NOMO-1 treated with DMSO at 0.1 percent for 48 hours (cell line): ENCODE measurements at regions not wholly inside any gene's neighbourhood (a gene's known extent, or its start where the extent isn't known, plus 50 kb on each side); places are given as distances from the start of the nearest gene placed in this dataset.
"Not testable (repeated sequence)": the region's sequence is repeated elsewhere in the genome, so short reads cannot be mapped to it uniquely, and the experiment has no call there.

Source experiments
- DNase-seq: peaks from one replicate; lab custom pipeline; 2025; ENCODE audit not compliant: unreplicated experiment; lab: John Stamatoyannopoulos, UW

DNA sequence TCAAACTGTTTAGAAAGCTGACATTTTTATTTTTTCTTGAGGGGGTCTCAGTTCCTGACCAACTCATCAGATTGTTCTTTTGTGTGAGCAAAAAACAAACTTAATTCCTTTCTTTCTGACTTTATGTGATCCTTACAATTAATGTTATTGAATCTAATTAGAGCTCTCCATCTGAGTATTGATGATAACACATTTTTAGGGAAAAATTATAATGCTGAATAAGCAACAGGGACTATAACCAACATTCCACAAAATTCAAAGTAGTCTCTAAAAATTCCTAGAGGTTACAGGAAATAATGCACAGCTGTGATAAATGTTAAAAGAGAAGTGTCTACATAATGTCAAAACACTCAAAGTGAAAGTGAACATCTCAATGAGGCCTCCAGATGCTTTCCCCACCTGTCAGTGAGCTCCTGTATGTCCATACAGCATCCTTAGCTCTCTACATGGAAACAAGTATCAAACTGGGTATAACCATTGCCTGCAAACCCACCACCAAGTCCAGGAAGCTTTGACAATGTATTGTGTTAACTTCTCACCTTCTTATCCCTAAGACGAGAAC, 786.0 kb upstream of the SLC39A10 start:
- no peak for DNase-seq

DNA sequence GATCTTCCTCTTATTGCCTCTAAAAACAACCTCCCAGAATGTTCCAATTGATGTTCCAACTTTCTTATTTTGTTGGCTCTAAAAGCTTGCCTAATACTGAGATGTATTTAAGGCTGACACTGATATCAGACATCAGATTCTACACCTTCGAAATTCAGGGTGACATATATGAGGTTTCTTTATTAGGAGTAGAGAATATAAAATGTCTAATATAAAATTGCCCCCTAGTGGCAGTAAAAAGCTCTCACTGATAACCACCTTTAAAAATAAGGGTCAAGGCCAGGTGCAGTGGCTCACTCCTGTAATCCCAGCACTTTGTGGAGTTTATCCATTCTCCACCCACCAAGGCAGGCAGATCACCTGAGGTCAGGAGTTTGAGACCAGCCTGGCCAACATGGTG, 789.7 kb upstream of the SLC39A10 start:
- peak; percentile 21 for DNase-seq

DNA sequence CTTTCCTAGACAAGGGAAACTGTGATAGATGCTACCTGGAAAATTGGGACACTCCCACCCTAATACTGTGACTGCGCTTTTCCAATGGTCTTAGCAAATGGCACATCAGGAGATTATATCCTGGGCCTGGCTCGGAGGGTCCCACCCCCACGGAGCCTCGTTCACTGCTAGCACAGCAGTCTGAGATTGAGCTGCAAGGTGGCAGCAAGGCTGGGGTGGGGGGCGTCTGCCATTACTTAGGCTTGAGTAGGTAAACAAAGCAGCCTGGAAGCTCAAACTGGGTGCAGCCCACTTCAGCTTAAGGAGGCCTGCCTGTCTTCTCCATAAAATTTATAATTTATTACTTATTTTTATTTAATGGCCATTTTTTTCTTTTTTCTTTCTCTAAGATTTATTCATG, 802.1 kb upstream of the SLC39A10 start:
- DNase-seq: no peak

DNA sequence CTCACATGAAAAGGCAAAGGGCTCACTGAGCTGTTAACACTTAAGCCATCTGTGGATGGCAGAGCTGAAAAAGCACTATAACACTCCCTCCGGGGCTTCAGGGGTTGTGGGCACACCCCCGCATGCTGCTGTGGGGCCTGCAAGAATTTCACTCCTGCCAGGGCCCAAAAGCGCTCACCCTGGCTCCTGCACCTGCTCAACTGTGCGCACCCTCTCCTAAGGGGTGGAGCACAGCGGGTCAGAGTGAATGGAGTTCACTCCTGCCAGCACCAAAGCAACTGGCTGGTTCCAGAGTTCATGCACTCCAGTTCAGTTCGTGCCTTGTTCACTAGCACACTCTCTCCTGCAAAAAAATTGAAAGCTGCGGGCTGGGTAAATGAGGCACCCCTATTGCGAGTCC, 814.2 kb upstream of the SLC39A10 start:
- no peak for DNase-seq

DNA sequence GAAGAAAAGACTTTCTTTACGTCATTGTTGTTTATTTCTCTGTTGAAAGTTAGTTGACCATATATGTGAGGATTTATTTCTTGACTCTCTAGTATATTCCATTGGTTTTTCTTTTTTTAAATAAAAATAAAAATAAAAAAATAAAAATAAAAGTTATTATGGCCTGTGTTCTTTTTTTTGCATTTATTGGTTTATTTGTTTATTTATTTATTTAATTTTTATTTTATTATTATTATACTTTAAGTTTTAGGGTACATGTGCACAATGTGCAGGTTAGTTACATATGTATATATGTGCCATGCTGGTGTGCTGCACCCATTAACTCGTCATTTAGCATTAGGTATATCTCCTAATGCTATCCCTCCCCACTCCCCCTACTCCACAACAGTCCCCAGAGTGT, 822.7 kb upstream of the SLC39A10 start:
- DNase-seq: not testable (repeated sequence)

DNA sequence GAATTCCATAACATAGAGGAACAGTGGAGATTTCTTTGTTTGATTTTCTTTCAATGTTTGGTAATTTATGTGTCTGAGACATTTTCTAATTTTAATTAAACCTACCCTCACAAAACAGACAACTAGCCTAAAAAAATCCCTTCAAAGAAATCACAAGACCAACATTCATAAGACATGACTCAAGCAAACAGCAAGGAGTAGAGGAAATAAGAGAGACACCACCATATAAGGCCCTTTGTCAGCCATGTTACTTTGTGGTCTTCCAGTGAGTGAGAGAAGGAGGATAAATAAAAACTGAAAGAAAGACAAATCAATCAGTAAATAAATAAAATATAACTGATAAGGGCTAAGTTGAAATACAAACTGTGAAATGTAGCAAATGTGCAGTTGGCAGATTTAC, 830.8 kb upstream of the SLC39A10 start:
- DNase-seq: no peak

DNA sequence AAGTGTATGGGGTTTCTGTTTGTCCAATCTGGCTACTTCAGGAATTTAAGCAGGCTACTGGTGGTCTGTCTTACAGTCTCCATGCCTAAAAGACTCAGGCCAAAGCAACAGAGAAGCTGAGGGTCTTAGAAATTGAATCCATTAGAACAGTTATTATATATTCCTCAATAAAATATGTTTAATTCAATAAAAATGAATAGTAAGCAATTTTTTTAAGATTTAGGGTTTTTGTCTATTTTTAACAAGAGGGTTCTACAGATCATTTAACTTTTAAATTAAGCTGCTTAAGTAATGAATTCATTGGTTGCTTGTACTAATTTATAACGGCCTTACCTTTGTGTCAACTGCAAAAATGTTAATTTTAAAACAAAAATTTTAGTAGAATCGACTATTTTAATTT, 832.6 kb upstream of the SLC39A10 start:
- DNase-seq: no peak

DNA sequence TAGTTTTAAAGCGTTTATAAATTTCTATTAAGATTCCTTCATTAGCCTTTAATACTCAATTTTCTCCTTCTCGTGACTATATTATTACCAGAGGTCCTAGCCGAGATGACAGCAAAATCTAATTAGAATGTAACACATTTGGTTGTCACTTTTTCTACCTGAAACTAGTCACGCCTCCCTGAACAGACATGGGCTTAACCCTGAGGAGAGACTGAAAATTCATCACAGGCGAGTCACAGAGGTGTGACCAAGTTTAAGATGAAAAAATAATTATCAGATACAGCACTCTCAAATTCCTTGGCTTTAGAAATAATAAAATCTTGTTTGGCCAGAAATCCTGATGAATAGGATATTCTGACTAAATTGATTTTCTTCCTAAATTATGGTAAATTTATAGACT, 834.4 kb upstream of the SLC39A10 start:
- DNase-seq: no peak

DNA sequence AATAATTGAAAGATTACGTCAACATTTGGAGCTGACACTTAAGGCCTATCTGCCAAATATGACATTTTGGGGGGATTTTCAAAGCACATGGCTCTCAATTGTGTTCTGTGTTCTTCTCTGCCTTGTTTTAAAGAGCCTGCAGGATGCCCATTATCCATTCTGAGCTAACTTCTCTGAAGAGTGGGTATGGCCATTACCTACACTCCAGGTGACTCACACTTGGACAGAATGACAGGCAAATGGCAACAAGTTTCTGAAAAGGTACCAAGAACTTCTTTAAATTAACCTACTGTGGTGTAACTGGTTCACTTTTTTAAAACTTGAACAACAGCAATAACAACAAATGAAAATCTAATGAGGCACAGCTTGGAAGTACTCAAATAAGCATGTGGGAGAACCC, 834.9 kb upstream of the SLC39A10 start:
- no peak for DNase-seq

DNA sequence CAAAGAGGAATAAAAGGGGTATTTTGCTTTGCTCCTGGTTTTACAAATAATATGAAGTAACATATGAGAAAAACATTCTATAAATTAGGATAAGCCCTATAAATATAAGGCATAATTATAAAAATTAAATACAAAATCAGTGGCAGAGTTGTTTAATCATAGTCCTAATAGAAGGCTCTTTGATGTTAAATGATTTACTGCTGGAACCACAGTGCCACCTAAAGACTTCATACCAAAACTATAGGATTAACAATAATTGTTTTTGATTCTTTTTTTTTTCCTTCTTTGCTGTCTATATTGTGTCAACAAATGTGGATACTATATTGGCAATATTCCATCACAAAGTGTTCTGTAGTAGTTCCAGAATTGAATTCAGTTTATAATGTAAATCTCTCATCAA, 837.7 kb upstream of the SLC39A10 start:
- DNase-seq: no peak

DNA sequence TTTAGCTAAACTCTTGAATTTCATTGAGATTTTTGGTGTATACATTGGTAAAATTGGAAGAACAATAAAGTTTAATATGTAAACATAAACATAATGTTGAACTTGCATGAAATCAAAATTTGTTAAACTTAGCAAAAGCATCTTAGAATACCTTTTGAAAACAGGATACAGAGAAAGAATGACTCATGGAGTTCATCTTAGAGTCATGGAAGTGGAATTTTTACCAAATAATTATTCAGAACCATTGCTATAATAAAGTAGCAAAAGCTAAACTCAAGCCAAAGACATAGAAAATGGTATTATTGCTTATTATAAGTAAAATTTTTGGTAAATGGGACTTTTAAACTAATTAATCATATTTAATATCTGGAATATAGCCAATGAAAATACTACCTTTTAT, 841.6 kb upstream of the SLC39A10 start:
- no peak for DNase-seq

DNA sequence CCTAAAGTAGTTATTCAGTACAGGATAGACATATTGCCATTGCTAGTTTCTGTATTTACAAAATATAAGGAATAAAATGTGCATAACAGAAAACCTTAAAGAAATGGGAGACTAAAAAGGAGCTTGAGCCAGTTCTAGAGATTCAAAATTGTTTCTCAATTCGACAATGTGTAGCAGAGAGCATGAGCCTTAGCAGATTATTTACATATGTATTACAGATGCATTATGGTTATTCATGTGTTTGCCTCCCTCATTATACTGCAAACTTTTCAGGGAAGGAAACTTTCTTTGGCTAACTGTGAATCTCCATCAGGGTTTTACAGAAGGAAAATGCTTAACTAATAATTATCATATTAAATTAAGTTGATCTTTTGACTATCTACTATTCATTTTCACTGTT, 854.4 kb upstream of the SLC39A10 start:
- no peak for DNase-seq

DNA sequence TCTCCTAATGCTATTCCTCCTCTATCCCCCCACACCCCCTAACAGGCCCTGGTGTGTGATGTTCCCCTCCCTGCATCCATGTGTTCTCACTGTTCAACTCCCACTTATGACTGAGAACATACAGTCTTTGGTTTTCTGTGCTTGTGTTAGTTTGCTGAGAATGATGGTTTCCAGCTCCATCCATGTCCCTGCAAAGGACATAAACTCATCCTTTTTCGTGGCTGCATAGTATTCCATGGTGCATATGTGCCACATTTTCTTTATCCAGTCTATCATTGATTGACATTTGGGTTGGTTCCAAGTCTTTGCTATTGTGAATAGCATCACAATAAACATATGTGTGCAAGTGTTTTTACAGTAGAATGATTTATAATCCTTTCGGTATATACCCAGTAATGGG, 870.0 kb upstream of the SLC39A10 start:
- DNase-seq: not testable (repeated sequence)

DNA sequence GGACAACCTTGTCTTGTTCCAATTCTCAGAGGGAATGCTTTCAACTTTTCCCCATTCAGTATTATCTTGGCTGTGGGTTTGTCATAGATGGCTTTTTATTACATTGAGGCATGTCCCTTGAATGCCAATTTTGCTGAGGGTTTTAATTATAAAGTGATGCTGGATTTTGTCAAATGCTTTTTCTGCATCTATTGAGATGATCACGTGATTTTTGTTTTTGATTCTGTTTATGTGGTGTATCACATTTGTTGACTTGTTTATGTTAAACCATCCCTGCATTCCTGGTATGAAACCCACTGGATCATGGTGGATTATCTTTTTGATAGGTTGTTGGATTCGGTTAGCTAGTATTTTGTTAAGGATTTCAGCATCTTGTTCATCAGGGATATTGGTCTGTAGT, 885.6 kb upstream of the SLC39A10 start:
- DNase-seq: not testable (repeated sequence)

DNA sequence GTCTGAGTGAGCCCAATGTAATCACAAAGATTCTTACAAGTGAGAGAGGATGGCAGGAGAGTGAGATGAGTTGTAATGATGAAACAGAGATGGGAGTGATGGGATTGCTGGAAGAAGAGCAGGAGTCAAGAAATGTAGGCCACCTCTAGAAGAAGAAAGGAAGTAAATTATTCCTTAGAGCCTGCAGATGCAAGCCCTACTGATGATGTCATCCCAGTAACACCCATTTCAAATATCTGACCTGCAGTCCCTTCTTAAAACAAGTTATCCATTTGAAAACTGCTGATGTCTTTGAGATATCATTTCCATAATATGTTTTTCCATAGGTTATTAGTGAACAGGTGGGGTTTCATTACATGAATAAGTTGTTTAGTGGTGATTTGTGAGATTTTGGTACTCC, 888.0 kb upstream of the SLC39A10 start:
- DNase-seq: no peak

DNA sequence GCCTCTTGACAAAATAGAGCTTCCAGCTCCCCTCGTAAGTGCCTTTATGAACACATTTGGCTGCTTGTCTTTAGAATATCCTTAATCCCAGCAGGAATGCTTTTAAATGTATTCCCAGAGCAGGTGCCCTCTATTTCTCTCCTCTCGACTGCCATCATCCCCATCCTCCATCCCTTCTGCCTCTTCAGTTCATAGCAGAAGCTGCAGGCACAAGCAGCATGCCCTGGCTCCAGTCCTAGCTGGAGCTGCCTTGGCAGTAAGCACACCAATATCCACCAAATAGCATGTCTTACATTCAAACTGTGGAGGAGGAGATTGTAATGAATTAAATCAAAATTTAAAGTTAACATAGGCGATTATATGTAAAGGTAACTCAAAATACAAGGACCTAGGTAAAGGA, 891.3 kb upstream of the SLC39A10 start:
- DNase-seq: no peak

DNA sequence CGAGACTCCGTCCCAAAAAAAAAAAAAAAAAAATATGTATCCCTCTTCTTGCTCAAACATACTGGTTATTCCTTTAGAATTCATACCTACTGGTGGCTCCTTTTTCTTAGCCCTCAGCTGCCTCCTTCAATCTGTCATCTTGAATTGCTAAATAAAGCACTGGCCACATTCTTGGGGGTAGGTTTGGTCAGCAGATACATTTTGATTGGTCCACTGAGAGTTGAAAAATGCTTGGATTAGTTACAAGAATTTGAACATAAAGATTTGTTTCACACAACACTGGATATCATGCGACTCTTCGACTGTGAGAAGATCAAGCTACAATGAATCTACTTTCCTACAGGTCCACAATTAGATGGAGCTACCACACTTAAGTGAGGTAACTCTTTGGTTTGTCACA, 906.1 kb upstream of the SLC39A10 start:
- no peak for DNase-seq

DNA sequence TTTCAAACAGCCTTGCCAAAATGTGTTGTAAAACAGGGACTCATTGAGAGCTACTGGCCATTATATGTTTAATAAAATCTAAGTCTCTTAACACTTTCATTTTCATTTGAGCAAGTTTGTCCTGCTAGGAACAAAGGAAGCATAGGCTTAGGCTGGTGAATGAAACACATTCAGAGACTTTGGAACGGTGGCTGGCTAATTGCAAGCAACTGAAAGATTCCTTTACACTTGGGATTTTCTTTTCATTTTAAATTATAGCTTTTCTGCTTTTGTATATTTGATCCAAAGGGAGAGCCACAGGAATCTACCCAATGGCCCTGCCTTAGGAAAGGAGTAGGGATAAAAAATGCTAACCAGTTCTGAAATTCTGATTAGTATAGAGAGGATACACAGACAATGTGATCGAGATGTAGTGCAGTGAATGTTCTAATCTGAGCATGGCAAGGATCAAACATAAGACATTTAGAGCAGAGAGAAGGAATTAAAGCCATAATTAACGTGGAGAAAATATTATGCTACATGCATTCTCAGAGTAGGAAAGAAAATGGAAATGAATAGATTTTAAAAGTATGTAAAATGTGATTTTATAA, 911.4 kb upstream of the SLC39A10 start:
- no peak for DNase-seq

DNA sequence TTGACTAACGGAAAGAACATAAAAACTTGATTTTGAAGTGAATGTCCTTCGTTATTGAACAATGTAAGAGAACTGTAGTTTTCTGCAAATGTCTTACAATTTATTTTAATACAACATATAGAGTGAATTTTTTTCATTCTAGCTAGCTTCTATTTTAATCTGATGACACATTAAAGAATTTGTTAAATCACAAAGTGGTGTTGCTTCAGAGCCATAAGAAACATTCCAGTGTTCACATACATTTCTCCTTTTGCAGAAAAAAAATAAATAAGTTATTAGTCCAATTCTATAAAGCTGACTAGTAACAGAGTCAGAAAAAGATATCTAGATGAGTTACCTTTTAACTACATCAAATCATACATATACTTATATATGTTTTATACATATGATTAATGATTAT, 914.3 kb upstream of the SLC39A10 start:
- no peak for DNase-seq

DNA sequence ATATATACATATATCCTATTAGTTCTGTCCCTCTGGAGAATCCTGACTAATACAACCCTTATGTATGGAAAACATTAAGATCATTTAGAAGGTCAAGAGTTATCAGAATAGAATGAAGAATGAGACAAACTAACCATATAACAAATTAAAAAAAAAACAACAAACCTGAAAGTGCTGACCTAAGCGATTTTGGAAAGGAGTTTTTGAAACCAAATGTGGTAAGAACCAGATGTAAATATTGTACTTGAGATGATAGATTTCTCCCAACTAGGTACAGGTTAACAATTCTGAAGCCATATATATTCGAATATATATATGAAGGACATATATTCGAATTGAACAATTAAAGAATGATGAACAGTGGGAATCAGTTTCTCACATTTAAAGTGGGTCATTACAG, 917.8 kb upstream of the SLC39A10 start:
- DNase-seq: no peak

DNA sequence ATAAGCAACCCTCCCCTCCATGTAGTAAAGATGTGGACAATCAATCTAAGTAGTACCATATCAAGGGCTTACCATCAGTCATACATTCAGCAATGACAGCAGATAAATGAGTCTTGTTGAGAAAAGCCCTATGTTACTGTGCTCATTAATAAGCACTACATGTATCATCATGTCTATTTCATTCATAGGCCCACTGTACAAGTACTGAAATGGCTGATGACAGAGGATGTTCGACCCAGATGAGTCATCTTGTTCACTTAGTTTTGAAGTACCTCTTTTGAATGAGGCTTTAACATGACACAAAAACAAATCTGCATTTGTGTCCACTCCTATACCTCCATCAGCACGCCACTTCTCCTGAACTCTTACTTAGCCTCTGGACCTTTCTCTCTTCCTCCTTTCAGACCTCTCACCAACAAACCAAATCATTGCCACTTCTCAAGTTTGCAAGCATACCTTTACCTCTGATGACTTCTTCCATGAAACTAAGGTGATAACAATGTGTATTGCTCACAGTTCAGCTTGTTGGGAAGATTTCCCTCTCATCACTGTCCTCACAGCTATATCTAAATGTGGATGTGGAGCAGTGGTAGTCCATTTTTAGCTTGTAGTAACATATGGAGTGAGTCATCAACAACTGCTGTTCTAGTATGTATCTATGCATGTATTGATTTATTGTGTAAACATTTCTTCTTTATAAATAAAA, 921.0 kb upstream of the SLC39A10 start:
- no peak for DNase-seq

DNA sequence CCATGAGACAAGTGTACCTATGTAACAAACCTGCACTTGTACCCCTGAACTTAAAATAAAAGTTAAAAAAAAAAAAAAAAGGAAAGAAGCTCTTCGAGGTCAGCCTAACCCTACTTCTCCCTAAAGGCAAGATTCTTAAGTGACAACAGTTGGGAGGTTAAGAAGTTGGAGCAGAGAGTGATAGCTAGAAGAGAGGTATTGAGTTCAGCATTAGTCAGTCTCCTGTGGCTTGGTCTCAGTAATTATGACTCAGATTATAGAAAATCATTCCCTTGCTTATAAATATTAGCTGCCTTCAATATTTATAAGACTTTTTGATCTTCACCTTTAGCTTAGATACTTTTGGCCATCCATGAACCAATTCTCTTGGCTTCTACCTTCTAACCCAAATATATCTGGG, 926.8 kb upstream of the SLC39A10 start:
- no peak for DNase-seq

DNA sequence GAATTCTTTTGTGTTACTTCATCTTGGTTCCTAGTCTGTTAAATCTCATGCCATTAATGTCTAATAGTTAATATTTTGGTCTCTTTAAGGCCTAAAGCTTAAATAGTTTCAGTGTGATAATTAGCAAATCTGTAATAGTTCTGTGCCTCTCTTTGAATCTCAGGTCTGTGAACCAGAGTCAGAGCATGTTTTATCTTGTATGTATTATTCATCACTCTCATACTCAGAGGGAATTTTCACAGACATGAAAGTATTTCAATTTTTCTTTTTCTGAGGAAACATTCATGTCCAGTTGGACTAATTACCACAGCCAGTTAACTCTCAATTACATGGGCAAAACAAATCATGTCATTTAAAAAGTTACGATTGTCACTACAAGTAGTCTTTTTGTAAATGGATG, 931.9 kb upstream of the SLC39A10 start:
- no peak for DNase-seq
